HCT116 (cell line): ENCODE measurements at regions not wholly inside any gene's neighbourhood (a gene's known extent, or its start where the extent isn't known, plus 50 kb on each side); places are given as distances from the start of the nearest gene placed in this dataset.

ENCODE experiments used
- ATAC-seq: fragments of 200-7000 bp; cut with Tn5 transposase; 2 replicates; pipeline ENCODE4 v1.9.1; 2020; ENCODE audit warnings: mild to moderate bottlenecking, moderate library complexity
- BruUV-seq: library from RNA; stranded (reverse); fragments of 400-500 nt; replicated peaks from 2 replicates; lab custom pipeline; 2021; lab: Mats Ljungman, UMichigan
- CTCF ChIA-PET: fragments of 300-600 bp; sonication (Branson Sonifier 250); formaldehyde crosslinking; loops from one replicate; lab custom pipeline; 2021; ENCODE audit warnings: antibody characterized with exemption; lab: Charles Lee
- POLR2A ChIA-PET: fragments of 300-600, 350-600 bp; sonication (Branson Sonifier 250); formaldehyde crosslinking; loops from one replicate; lab custom pipeline; 2021; ENCODE audit warnings: antibody characterized with exemption; lab: Charles Lee
- RAD21 ChIA-PET, 2 experiments: fragments of 300-600 bp; sonication (Branson Sonifier 250); formaldehyde crosslinking; loops; one replicate each; lab custom pipeline; 2023; ENCODE audit warnings: low total read pairs in 2 of 2; ENCODE audit not compliant: uncharacterized antibody in 2 of 2, unreplicated experiment in 2 of 2, low non-redundant PET in 1 of 2; lab: Charles Lee
- DNase-seq: peaks from one replicate; pipeline ENCODE4 v3.0.0-alpha.2; 2010; ENCODE audit warnings: low read depth, low spot score
- H2AFZ ChIP-seq: fragments of 200-600 bp; shearing (Covaris generic), sonication (generic); 2 replicates; pipeline ENCODE4 v1.6.1; 2017; ENCODE audit warnings: low read depth, mixed run types, mixed read lengths, antibody characterized with exemption, low read length; ENCODE audit not compliant: poor library complexity, severe bottlenecking
- H3K27ac ChIP-seq: 2 replicates; pipeline ENCODE4 v1.5.1; 2012; ENCODE audit warnings: low read depth, low read length
- H3K27me3 ChIP-seq: fragments of 200-600 bp; sonication (generic); 2 replicates; pipeline ENCODE4 v1.6.1; 2016; ENCODE audit warnings: mixed run types, low read length, mixed read lengths; ENCODE audit not compliant: insufficient read depth
- H3K36me3 ChIP-seq, 2 experiments: fragments of 200-500 bp in 1 of 2; fragments of 200-600 bp in 1 of 2; sonication (Bioruptor generic) in 1 of 2; sonication (generic) in 1 of 2; 2 replicates each; pipeline versions ENCODE4 v1.5.1 to v1.6.1; 2014 to 2016; ENCODE audit warnings: low read length in 2 of 2, inconsistent platforms in 1 of 2, mixed read lengths in 1 of 2, mixed run types in 1 of 2; ENCODE audit not compliant: insufficient read depth in 2 of 2, control insufficient read depth in 1 of 2
- H3K4me1 ChIP-seq, 2 experiments: fragments of 200-600 bp in 1 of 2; sonication (generic) in 1 of 2; 2 replicates each; pipeline versions ENCODE4 v1.5.1 to v1.6.1; 2012 to 2017; ENCODE audit warnings: low read length in 2 of 2, inconsistent platforms in 1 of 2, mild to moderate bottlenecking in 1 of 2, mixed read lengths in 1 of 2, mixed run types in 1 of 2, moderate library complexity in 1 of 2; ENCODE audit not compliant: insufficient read depth in 2 of 2, control insufficient read depth in 1 of 2
- H3K4me2 ChIP-seq: fragments of 200-600 bp; sonication (generic); 2 replicates; pipeline ENCODE4 v1.6.1; 2017; ENCODE audit warnings: mixed run types, low read length, mixed read lengths
- H3K4me3 ChIP-seq, 2 experiments: fragments of 200-600 bp in 1 of 2; sonication (generic) in 1 of 2; replicated peaks in 1 of 2; 2 replicates each; pipeline ENCODE4 v1.5.1; 2011 to 2016; ENCODE audit warnings: low read length in 2 of 2, control low read depth in 1 of 2, low read depth in 1 of 2, mild to moderate bottlenecking in 1 of 2, mixed read lengths in 1 of 2, mixed run types in 1 of 2
- H3K79me2 ChIP-seq: fragments of 200-600 bp; sonication (generic); 2 replicates; pipeline ENCODE4 v1.6.1; 2017; ENCODE audit warnings: mild to moderate bottlenecking, mixed run types, low read length, moderate library complexity, mixed read lengths; ENCODE audit not compliant: insufficient read depth
- H3K9ac ChIP-seq: fragments of 200-600 bp; sonication (generic); 2 replicates; pipeline ENCODE4 v1.6.1; 2016; ENCODE audit warnings: low read length, mixed read lengths
- H3K9me2 ChIP-seq: fragments of 200-600 bp; sonication (generic), shearing (Covaris generic); 2 replicates; pipeline ENCODE4 v1.6.1; 2017; ENCODE audit warnings: mixed run types, mild to moderate bottlenecking, moderate library complexity; ENCODE audit not compliant: insufficient read depth
- H3K9me3 ChIP-seq, 2 experiments: fragments of 200-500 bp in 1 of 2; fragments of 200-600 bp in 1 of 2; sonication (Bioruptor generic) in 1 of 2; sonication (generic) in 1 of 2; 2 replicates each; pipeline ENCODE4 v1.6.1; 2014 to 2017; ENCODE audit warnings: low read length in 2 of 2, mixed read lengths in 2 of 2, inconsistent platforms in 1 of 2, low read depth in 1 of 2, mild to moderate bottlenecking in 1 of 2, mixed run types in 1 of 2, moderate library complexity in 1 of 2; ENCODE audit not compliant: control insufficient read depth in 1 of 2, insufficient read depth in 1 of 2
- H4K20me1 ChIP-seq: fragments of 200-600 bp; sonication (generic), shearing (Covaris generic); 2 replicates; pipeline ENCODE4 v1.6.1; 2017; ENCODE audit warnings: mixed run types, mild to moderate bottlenecking, moderate library complexity; ENCODE audit not compliant: insufficient read depth
- ATF3 ChIP-seq: IDR thresholded peaks from 2 replicates; pipeline ENCODE4 v1.6.1; 2012
- EGR1 ChIP-seq: IDR thresholded peaks from 2 replicates; pipeline ENCODE4 v1.6.1; 2012; ENCODE audit warnings: low read depth
- ELF1 ChIP-seq: IDR thresholded peaks from 2 replicates; pipeline ENCODE4 v1.6.1; 2012; ENCODE audit warnings: low read depth, borderline replicate concordance
- EZH2 ChIP-seq: fragments of 200-600 bp; sonication (generic); IDR thresholded peaks from 2 replicates; pipeline ENCODE4 v1.6.1; 2017; ENCODE audit warnings: antibody characterized with exemption, mixed run types
- JUND ChIP-seq: IDR thresholded peaks from 2 replicates; pipeline ENCODE4 v1.6.1; 2012
- YY1 ChIP-seq: IDR thresholded peaks from 2 replicates; pipeline ENCODE4 v1.6.1; 2011; ENCODE audit warnings: low read length, low read depth, moderate library complexity, mild to moderate bottlenecking; ENCODE audit not compliant: insufficient replicate concordance; ENCODE audit errors: extremely low read depth
- ZBTB33 ChIP-seq: IDR thresholded peaks from 2 replicates; pipeline ENCODE4 v1.6.1; 2011; ENCODE audit warnings: mild to moderate bottlenecking, low read length, moderate library complexity; ENCODE audit not compliant: insufficient replicate concordance; ENCODE audit errors: extremely low read depth
- intact Hi-C: fragments of 100-400 bp; cut with micrococcal nuclease; formaldehyde crosslinking; loops from 2 replicates; pipeline ENCODE4 v1.10.0; 2022

GRCh38 chr3:107934808-107935207, 156.0 kb downstream of the CD47 start:
- CTCF ChIA-PET = no interaction called here
- H3K27ac ChIP-seq = no peak overlapping the region
- no peak for DNase-seq
- TF ChIP-seq EGR1 (no peak), ELF1 (no peak)
- TF ChIP-seq, all 23 proteins: peak for 0
- no peaks in the 10 kb centered on the region for H3K36me3 ChIP-seq
- H3K4me3 ChIP-seq = no peak overlapping the region
- no TSS peak for BruUV-seq
- intact Hi-C loops = loop anchor here (10.0 kb wide), 1 partner anchor 370 kb away; no protein-coding TSS in a partner anchor
- RAD21 ChIA-PET = no interaction called here
- POLR2A ChIA-PET = no interaction called here
- no peak overlapping the region for H3K4me2 ChIP-seq
- H3K9me2 ChIP-seq = no peaks in the 10 kb centered on the region; the same call in 1 of the 2 replicates
- no peak for ATAC-seq
- H3K79me2 ChIP-seq = no peaks in the 10 kb centered on the region
- no peak overlapping the region for H2AFZ ChIP-seq
- no peak overlapping the region for H3K9ac ChIP-seq
- H3K4me1 ChIP-seq = no peaks in the 10 kb centered on the region
- H3K9me3 ChIP-seq = no peaks in the 10 kb centered on the region; a peak in 1 of 4 replicates
- H4K20me1 ChIP-seq = no peaks in the 10 kb centered on the region
- H3K27me3 ChIP-seq = no peaks in the 10 kb centered on the region

GRCh38 chr3:107933450-107933849, 157.4 kb downstream of the CD47 start:
- no peak overlapping the region for H3K4me3 ChIP-seq
- ATAC-seq = no peak
- intact Hi-C loops = loop anchor here (10.0 kb wide), 1 partner anchor 371 kb away; no protein-coding TSS in a partner anchor

More at GRCh38 chr3:107933450-107933849, 157.4 kb downstream of the CD47 start:
- no peak overlapping the region for H3K4me2 ChIP-seq
- no peak for TF ChIP-seq YY1
- TF ChIP-seq ZBTB33 = no peak
- no peak for TF ChIP-seq ATF3
- no peak for TF ChIP-seq EZH2
- TF ChIP-seq JUND = no peak
- RAD21 ChIA-PET = no interaction called here
- no peaks in the 10 kb centered on the region for H3K36me3 ChIP-seq
- H2AFZ ChIP-seq = no peak overlapping the region
- H3K79me2 ChIP-seq = no peaks in the 10 kb centered on the region
- DNase-seq = no peak
- no TSS peak for BruUV-seq
- H3K9ac ChIP-seq = no peak overlapping the region
- no peaks in the 10 kb centered on the region for H3K27me3 ChIP-seq
- no peak overlapping the region for H3K27ac ChIP-seq
- POLR2A ChIA-PET = no interaction called here
- no peaks in the 10 kb centered on the region for H4K20me1 ChIP-seq
- no peaks in the 10 kb centered on the region; the same call in 1 of the 2 replicates for H3K9me2 ChIP-seq
- H3K4me1 ChIP-seq = 0 out of 4 replicates have a peak, but pooled peaks cover 0 to under 1% of the 10 kb centered on the region in 2 experiments
- no peaks in the 10 kb centered on the region; a peak in 1 of 4 replicates for H3K9me3 ChIP-seq
- CTCF ChIA-PET = no interaction called here
